Fibroblast of pulmonary artery (primary cell): ENCODE measurements at regions not wholly inside any gene's neighbourhood (a gene's known extent, or its start where the extent isn't known, plus 50 kb on each side); places are given as distances from the start of the nearest gene placed in this dataset.

ENCODE experiments used
- DNase-seq: peaks from one replicate; pipeline ENCODE4 v3.0.0-alpha.2; 2010; ENCODE audit warnings: low read depth
- H3K4me3 ChIP-seq: replicated peaks from 2 replicates; pipeline ENCODE4 v1.5.1; 2011; ENCODE audit warnings: low read depth, mild to moderate bottlenecking, control low read depth, low read length, moderate library complexity
- TF ChIP-seq, protein P1 (sequence below): IDR thresholded peaks from 2 replicates; pipeline ENCODE4 v1.5.1; 2011; ENCODE audit warnings: mild to moderate bottlenecking, control low read depth, low read length, inconsistent platforms; ENCODE audit errors: missing control alignments

DNA sequence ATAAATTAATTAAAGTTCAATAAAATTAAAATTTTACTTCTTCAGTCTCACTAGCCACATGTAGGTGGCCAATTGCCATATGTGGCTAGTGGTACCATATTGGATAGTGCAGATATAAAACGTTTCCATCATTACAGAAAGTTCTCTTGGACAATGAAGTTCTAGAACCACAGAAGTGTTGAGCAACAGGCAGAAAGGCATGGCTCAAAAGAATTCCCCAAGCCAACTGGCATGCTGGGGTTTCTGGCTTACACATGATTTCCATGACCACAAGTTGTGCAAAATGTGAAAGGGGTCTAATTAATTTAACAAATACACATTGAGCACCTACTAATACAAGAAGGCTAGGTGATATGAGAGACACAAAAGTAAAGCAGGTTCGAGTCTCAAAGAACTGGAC is 72.2 kb upstream of the CDC42BPA start:
- DNase-seq = peak; percentile 24
- TF ChIP-seq, protein P1, sequence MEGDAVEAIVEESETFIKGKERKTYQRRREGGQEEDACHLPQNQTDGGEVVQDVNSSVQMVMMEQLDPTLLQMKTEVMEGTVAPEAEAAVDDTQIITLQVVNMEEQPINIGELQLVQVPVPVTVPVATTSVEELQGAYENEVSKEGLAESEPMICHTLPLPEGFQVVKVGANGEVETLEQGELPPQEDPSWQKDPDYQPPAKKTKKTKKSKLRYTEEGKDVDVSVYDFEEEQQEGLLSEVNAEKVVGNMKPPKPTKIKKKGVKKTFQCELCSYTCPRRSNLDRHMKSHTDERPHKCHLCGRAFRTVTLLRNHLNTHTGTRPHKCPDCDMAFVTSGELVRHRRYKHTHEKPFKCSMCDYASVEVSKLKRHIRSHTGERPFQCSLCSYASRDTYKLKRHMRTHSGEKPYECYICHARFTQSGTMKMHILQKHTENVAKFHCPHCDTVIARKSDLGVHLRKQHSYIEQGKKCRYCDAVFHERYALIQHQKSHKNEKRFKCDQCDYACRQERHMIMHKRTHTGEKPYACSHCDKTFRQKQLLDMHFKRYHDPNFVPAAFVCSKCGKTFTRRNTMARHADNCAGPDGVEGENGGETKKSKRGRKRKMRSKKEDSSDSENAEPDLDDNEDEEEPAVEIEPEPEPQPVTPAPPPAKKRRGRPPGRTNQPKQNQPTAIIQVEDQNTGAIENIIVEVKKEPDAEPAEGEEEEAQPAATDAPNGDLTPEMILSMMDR = no peak
- H3K4me3 ChIP-seq = no peak overlapping the region

DNA sequence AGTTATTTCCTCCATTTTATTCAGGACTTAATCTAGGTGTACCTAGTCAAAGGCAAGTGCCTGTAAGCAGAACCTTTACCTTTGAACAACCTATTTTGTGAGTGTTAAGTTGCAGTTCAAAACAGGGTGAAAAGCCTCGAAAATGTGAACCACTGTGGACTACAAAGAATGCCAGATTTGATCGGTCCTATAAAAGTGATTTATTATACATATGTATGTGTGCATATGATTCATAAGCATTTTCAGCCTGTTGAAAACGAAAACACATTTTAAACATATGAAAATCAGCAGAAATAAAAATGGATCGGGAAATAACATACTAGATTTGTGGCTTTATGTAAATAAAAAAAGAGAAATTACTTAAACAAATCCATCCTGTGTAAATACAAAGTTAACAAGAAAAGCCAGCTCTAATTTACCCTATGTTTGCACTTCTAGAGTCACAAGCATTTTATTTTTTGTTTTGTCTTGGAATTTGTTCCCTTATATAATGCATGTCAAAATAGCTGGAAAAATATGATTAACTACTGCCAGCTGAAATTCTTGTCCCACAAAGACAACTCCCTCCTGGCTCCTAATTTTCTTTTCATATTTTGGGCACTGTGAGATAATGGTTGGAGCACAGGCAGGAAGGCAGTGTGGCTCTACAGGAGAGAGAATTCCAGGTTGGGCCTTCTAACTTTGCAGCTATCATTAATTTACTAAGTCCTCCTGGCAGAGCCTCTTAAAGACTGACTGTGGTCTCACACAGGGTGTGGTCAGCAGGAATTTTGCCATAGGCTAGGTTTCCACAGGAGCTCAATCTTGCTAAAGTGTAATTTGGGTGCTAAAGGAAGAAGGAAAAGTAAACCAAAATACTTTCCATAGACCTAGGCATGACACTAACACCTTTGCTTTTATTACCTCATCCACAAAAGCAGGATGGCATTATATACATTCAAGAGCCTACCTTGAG is 70.2 kb upstream of the CDC42BPA start:
- TF ChIP-seq, protein P1 = no peak
- DNase-seq = no peak
- no peak overlapping the region for H3K4me3 ChIP-seq

DNA sequence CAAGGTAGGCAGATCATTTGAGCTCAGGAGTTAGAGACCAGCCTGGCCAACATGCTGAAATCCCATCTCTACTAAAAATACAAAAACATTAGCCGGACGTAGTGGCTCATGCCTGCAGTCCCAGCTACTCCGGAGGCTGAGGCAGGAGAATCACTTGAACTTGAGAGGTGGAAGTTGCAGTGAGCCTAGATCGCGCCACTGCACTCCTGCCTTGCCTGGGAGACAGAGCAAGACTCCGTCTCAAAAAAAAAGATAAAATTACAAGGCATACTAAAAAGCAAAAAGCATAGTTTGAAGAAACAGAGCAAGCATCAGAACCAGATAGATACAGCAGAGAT is 61.2 kb upstream of the CDC42BPA start:
- DNase-seq = no peak
- TF ChIP-seq, protein P1 = no peak
- no peak overlapping the region for H3K4me3 ChIP-seq

DNA sequence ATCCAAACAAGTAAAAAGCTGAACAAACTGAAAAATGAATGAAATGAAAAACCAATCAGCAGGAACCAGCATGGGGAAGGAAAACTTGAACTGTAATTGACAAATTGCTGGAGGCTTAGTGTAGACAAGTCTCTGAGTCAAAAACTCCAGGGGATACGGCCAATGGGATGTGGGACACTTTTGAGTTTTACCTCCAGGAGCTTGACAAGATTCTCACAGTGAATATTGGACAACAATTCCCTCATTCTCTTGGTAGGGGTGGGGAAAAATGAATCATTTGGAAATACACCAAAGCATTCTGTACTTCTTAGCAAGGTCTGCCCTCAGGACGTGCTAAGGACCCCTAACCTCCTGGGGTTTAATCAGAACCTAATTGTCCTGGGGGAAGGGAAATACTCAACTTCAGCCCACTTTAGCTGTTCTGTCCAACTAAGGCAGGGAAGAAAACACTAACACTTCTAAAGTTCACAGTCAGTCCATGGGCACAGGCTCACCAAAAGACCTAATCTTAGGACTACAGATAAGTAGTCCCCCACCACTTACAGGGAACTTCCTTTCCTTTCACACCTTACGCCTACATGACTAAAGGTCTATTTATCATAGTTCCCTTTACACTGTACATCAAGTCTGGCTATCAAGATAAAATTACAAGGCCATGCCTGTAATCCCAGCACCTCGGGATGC is 60.7 kb upstream of the CDC42BPA start:
- no peak overlapping the region for H3K4me3 ChIP-seq
- no peak for DNase-seq
- TF ChIP-seq, protein P1 = no peak

DNA sequence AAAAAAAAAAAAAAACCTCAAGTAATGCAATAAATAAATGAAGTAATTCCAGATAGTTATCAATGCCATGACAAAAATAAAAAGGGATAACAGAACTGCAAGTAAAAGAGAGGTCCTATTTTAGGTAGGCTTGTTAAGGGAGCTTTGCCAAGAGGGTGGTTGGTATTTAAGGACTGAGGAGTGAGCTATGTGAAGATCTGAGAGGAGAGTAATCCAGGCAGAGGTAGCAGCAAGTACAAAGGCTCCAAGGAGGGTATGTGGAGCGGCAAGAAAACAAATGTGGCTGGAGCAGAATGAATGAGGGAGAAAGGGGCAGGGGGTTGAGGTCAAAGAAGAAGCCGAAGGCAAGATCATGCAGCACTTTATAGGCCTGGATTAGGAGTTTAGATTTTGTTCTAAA is 59.9 kb upstream of the CDC42BPA start:
- H3K4me3 ChIP-seq = no peak overlapping the region
- TF ChIP-seq, protein P1 = no peak
- DNase-seq = no peak

DNA sequence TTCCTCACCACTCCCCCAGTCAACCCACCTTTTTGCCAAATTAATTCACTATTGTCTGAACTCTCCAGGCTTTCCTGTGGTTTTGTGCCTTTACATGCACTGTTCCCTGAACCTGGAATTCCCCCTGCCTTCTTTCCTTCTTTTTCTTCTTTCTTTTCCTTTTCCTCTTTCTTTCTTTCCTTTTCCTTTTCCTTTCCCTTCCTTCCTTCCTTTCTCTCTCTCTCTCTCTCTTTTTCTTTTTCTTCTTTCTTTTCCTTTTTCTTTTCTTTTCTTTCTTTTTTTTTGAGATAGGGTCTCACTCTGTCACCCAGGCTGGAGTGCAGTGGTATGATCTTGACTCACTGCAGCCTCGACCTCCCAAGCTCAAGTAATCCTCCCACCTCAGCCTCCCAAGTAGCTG is 56.6 kb upstream of the CDC42BPA start:
- no peak for DNase-seq
- H3K4me3 ChIP-seq = no peak overlapping the region
- TF ChIP-seq, protein P1 = no peak
